Caco-2 (cell line): ENCODE measurements at regions not wholly inside any gene's neighbourhood (a gene's known extent, or its start where the extent isn't known, plus 50 kb on each side); places are given as distances from the start of the nearest gene placed in this dataset.

Source experiments
- BruUV-seq: library from RNA; stranded (reverse); fragments of 400-500 nt; replicated peaks from 2 replicates; lab custom pipeline; 2021; lab: Mats Ljungman, UMichigan
- CTCF ChIA-PET: fragments of 300-600 bp; sonication (Branson Sonifier 250); formaldehyde crosslinking; loops from one replicate; lab custom pipeline; 2022; ENCODE audit warnings: antibody characterized with exemption; lab: Charles Lee
- POLR2A ChIA-PET: fragments of 300-600 bp; sonication (Branson Sonifier 250); formaldehyde crosslinking; loops from one replicate; lab custom pipeline; 2022; ENCODE audit warnings: antibody characterized with exemption; lab: Charles Lee
- DNase-seq, 2 experiments: peaks; one replicate each; pipeline versions ENCODE4 v3.0.0 to v3.0.0-alpha.2; 2020 to 2022
- H3K27me3 ChIP-seq: replicated peaks from 2 replicates; pipeline ENCODE4 v1.6.0; 2011; ENCODE audit warnings: low read length; ENCODE audit not compliant: control insufficient read depth, insufficient read depth
- H3K36me3 ChIP-seq: 2 replicates; pipeline ENCODE4 v1.5.1; 2011; ENCODE audit warnings: low read length; ENCODE audit not compliant: control insufficient read depth, insufficient read depth
- H3K4me1 ChIP-seq: fragments of 250-450 bp; sonication (Bioruptor Pico); 2 replicates; pipeline ENCODE4 v1.5.1; 2020; ENCODE audit warnings: mild to moderate bottlenecking
- H3K4me3 ChIP-seq: 2 replicates; pipeline ENCODE4 v1.5.1; 2011; ENCODE audit warnings: low read depth, mild to moderate bottlenecking, control low read depth, low read length
- H3K9me3 ChIP-seq: fragments of 250-450 bp; sonication (Bioruptor Pico); 2 replicates; pipeline ENCODE4 v1.5.1; 2020; ENCODE audit warnings: mild to moderate bottlenecking, moderate library complexity
- H3K27ac Mint-ChIP-seq: one replicate; pipeline ENCODE4 v1.8.0; 2022; ENCODE audit warnings: mixed read lengths; ENCODE audit not compliant: unreplicated experiment
- H3K27me3 Mint-ChIP-seq: one replicate; pipeline ENCODE4 v1.8.0; 2022; ENCODE audit warnings: mixed read lengths; ENCODE audit not compliant: insufficient read depth, unreplicated experiment
- H3K36me3 Mint-ChIP-seq: one replicate; pipeline ENCODE4 v1.8.0; 2022; ENCODE audit warnings: mild to moderate bottlenecking, mixed read lengths; ENCODE audit not compliant: insufficient read depth, unreplicated experiment
- H3K4me1 Mint-ChIP-seq: one replicate; pipeline ENCODE4 v1.8.0; 2022; ENCODE audit warnings: low read depth, mixed read lengths; ENCODE audit not compliant: unreplicated experiment
- H3K4me3 Mint-ChIP-seq: one replicate; pipeline ENCODE4 v1.8.0; 2022; ENCODE audit warnings: mild to moderate bottlenecking, moderate library complexity, mixed read lengths; ENCODE audit not compliant: unreplicated experiment
- H3K9me3 Mint-ChIP-seq: one replicate; pipeline ENCODE4 v1.8.0; 2022; ENCODE audit warnings: mixed read lengths; ENCODE audit not compliant: unreplicated experiment
- intact Hi-C: fragments of 100-400 bp; cut with micrococcal nuclease; formaldehyde crosslinking; loops from one replicate; pipeline ENCODE4 v1.10.0; 2022; ENCODE audit not compliant: unreplicated experiment
- TF ChIP-seq, protein P1 (sequence below), 2 experiments: fragments of 200-600 bp in 1 of 2; IDR thresholded peaks; 1 replicate in 1 of 2; 2 replicates in 1 of 2; pipeline versions ENCODE4 v1.5.1 to v1.8.0; 2011 to 2022; ENCODE audit warnings: antibody characterized with exemption in 1 of 2, control low read depth in 1 of 2, inconsistent platforms in 1 of 2, low read depth in 1 of 2, low read length in 1 of 2, mild to moderate bottlenecking in 1 of 2, moderate library complexity in 1 of 2; ENCODE audit not compliant: insufficient read depth in 1 of 2, severe bottlenecking in 1 of 2, unreplicated experiment in 1 of 2

DNA sequence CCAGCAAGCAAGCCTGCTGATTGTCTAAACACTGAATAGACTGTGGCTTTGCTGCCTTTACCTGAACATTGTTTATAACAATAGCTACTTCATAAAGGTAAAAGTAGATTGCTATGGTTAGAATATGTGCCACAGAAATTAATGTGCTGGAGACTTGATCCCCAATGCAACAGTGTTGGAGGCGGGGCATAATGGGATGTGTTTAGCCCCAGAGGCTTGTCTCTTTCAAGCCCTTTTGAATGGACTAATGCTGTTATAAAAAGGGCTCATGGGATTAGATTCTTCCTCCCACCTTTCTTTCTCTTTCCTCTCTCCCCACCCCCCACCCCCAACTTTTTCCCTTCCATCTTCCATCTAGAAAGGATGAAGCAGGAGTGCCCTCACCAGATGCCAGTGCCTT lies 80.2 kb upstream of the PPP2R5A start:
- intact Hi-C loops: no loop called here
- ChIA-PET CTCF (interaction anchor here (0.6 kb wide), 1 partner anchor 81 kb away, joined by 3 read pairs; no protein-coding TSS in a partner anchor), POLR2A (no interaction called here)
- no peak overlapping the region for H3K4me3 ChIP-seq
- Mint-ChIP-seq H3K4me3 (no peak overlapping the region), H3K27ac (no peak overlapping the region), H3K36me3 (no peaks in the 10 kb centered on the region), H3K27me3 (no peaks in the 10 kb centered on the region), H3K4me1 (peaks cover 22% of the 10 kb centered on the region), H3K9me3 (no peaks in the 10 kb centered on the region)
- H3K4me1 ChIP-seq: peaks cover 18% of the 10 kb centered on the region
- H3K36me3 ChIP-seq: no peaks in the 10 kb centered on the region
- no peaks in the 10 kb centered on the region for H3K27me3 ChIP-seq
- 0 out of 2 replicates have a peak, but pooled peaks cover 7% of the 10 kb centered on the region for H3K9me3 ChIP-seq
- no peak for DNase-seq
- no TSS peak for BruUV-seq
- TF ChIP-seq, protein P1, sequence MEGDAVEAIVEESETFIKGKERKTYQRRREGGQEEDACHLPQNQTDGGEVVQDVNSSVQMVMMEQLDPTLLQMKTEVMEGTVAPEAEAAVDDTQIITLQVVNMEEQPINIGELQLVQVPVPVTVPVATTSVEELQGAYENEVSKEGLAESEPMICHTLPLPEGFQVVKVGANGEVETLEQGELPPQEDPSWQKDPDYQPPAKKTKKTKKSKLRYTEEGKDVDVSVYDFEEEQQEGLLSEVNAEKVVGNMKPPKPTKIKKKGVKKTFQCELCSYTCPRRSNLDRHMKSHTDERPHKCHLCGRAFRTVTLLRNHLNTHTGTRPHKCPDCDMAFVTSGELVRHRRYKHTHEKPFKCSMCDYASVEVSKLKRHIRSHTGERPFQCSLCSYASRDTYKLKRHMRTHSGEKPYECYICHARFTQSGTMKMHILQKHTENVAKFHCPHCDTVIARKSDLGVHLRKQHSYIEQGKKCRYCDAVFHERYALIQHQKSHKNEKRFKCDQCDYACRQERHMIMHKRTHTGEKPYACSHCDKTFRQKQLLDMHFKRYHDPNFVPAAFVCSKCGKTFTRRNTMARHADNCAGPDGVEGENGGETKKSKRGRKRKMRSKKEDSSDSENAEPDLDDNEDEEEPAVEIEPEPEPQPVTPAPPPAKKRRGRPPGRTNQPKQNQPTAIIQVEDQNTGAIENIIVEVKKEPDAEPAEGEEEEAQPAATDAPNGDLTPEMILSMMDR (IDR thresholded peaks at IDR 0.05; ENCODE audit: insufficient read depth in 1 of 2, low read depth in 1 of 2, low read length in 1 of 2, severe bottlenecking in 1 of 2, unreplicated experiment in 1 of 2): no peak

DNA sequence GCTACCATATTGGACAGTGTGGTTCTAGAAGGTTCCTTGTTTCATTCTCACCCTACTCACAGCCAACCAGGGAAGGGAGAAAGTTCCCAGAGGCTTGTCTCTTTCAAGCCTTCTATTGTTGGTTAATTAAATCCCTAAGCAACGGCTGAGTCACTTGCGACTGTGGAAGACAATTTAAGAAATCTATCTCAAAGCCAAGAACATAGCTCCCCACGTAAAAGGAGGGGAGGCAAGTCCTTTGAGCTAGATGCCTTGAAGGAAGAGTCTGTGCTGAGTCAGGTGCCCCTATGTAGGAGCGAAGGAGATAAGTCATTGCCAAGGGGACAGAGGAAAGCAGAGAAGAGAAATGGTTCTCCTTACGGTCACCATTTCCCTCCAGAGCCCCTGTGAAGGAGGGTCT lies 79.4 kb upstream of the PPP2R5A start:
- no peaks in the 10 kb centered on the region for H3K27me3 ChIP-seq
- no peak overlapping the region for H3K4me3 ChIP-seq
- BruUV-seq: no TSS peak
- Mint-ChIP-seq H3K4me1 (peaks cover 22% of the 10 kb centered on the region), H3K36me3 (no peaks in the 10 kb centered on the region), H3K9me3 (no peaks in the 10 kb centered on the region), H3K27me3 (no peaks in the 10 kb centered on the region), H3K27ac (no peak overlapping the region), H3K4me3 (no peak overlapping the region)
- TF ChIP-seq, protein P1 (IDR thresholded peaks at IDR 0.05; ENCODE audit: insufficient read depth in 1 of 2, low read depth in 1 of 2, low read length in 1 of 2, severe bottlenecking in 1 of 2, unreplicated experiment in 1 of 2): no peak
- POLR2A ChIA-PET: no interaction called here
- peaks cover 21% of the 10 kb centered on the region for H3K4me1 ChIP-seq
- 0 out of 2 replicates have a peak, but pooled peaks cover 4% of the 10 kb centered on the region for H3K9me3 ChIP-seq
- no peaks in the 10 kb centered on the region for H3K36me3 ChIP-seq
- no peak for DNase-seq
- CTCF ChIA-PET: no interaction called here
- intact Hi-C loops: no loop called here

GRCh38 chr1:212207118-212207517 lies 78.1 kb upstream of the PPP2R5A start:
- CTCF ChIA-PET: no interaction called here
- intact Hi-C loops: no loop called here
- no peaks in the 10 kb centered on the region for H3K27me3 Mint-ChIP-seq

More at GRCh38 chr1:212207118-212207517, 78.1 kb upstream of the PPP2R5A start:
- Mint-ChIP-seq H3K9me3 (no peaks in the 10 kb centered on the region), H3K27ac (no peak overlapping the region), H3K4me3 (no peak overlapping the region), H3K36me3 (no peaks in the 10 kb centered on the region), H3K4me1 (peaks cover 22% of the 10 kb centered on the region)
- TF ChIP-seq, protein P1 (IDR thresholded peaks at IDR 0.05; ENCODE audit: insufficient read depth in 1 of 2, low read depth in 1 of 2, low read length in 1 of 2, severe bottlenecking in 1 of 2, unreplicated experiment in 1 of 2): no peak
- Histone ChIP-seq H3K9me3 (no peaks in the 10 kb centered on the region; the same call in 1 of the 2 replicates), H3K4me1 (peaks cover 21% of the 10 kb centered on the region), H3K36me3 (no peaks in the 10 kb centered on the region), H3K4me3 (no peak overlapping the region), H3K27me3 (no peaks in the 10 kb centered on the region)
- POLR2A ChIA-PET: no interaction called here
- BruUV-seq: no TSS peak
- no peak for DNase-seq
